ENCODE measurements at regions not wholly inside any gene's neighbourhood (a gene's known extent, or its start where the extent isn't known, plus 50 kb on each side); places are given as distances from the start of the nearest gene placed in this dataset.

- no peak for TF ChIP-seq CTCF (conservative IDR thresholded peaks at IDR 0.05 in 1 of 2, IDR thresholded peaks at IDR 0.05 in 1 of 2; ENCODE audit: extremely low read depth in 1 of 2, insufficient read depth in 1 of 2, low read depth in 1 of 2, low read length in 2 of 2)
- no peak for TF ChIP-seq EZH2 (IDR thresholded peaks at IDR 0.05; ENCODE audit: borderline replicate concordance, low read length)
These were observed 129.4 kb upstream of the SLC24A5 start for GRCh38 chr15:47991357-47991756.

Measured in mammary epithelial cell (primary cell).